ENCODE measurements at regions not wholly inside any gene's neighbourhood (a gene's known extent, or its start where the extent isn't known, plus 50 kb on each side); places are given as distances from the start of the nearest gene placed in this dataset.
"Not testable (repeated sequence)": the region's sequence is repeated elsewhere in the genome, so short reads cannot be mapped to it uniquely, and the experiment has no call there.

GRCh38 chr1:100597061-100597741 is 59.3 kb downstream of the GPR88 start:
- no peak overlapping the region for H3K4me3 Mint-ChIP-seq
- no peak for DNase-seq
- ChIA-PET POLR2A (no interaction called here), CTCF (interaction anchor here in 1 of 2 donors (0.6 kb wide), 1 partner anchor 25 kb away, joined by 7 read pairs; no protein-coding TSS in a partner anchor)
- Histone ChIP-seq H3K4me3 (ENCODE audit: control insufficient read depth in 1 of 2, extremely low read depth in 1 of 2, low read length in 1 of 2) (no peak overlapping the region), H3K4me1 (ENCODE audit: control insufficient read depth in 1 of 2, extremely low read depth in 1 of 2, insufficient read depth in 2 of 2, low read length in 2 of 2) (no peaks in the 10 kb centered on the region), H3K27ac (ENCODE audit: low read length) (no peak overlapping the region), H3K36me3 (ENCODE audit: control insufficient read depth in 2 of 2, extremely low read depth in 1 of 2, insufficient read depth in 1 of 2, low read length in 1 of 2) (no peaks in the 10 kb centered on the region), H3K27me3 (replicated peaks in 1 of 2; ENCODE audit: control insufficient read depth in 2 of 2, extremely low read depth in 1 of 2, insufficient read depth in 2 of 2, low read length in 1 of 2) (no peaks in the 10 kb centered on the region), H3K9me3 (no peaks in the 10 kb centered on the region)
- H3K36me3 Mint-ChIP-seq: no peaks in the 10 kb centered on the region
- ATAC-seq (replicated peaks in 1 of 4): no peak
- H3K4me1 Mint-ChIP-seq: no peaks in the 10 kb centered on the region
- no peak overlapping the region for H3K27ac Mint-ChIP-seq
- peaks cover 0 to 3% of the 10 kb centered on the region in 2 donors for H3K27me3 Mint-ChIP-seq
- no CpG with 5 or more reads among the region's 1 CpG for WGBS (ENCODE audit: insufficient coverage)
- peaks cover 14 to 35% (median 18%) of the 10 kb centered on the region in 3 donors for H3K9me3 Mint-ChIP-seq

GRCh38 chr1:100597784-100598183 is 59.8 kb downstream of the GPR88 start:
- ATAC-seq (replicated peaks in 1 of 4) (no peak), DNase-seq (no peak)
- no peaks in the 10 kb centered on the region for H3K36me3 ChIP-seq (ENCODE audit: control insufficient read depth in 2 of 2, extremely low read depth in 1 of 2, insufficient read depth in 1 of 2, low read length in 1 of 2)
- H3K27ac Mint-ChIP-seq: no peak overlapping the region
- H3K4me1 Mint-ChIP-seq: no peaks in the 10 kb centered on the region
- H3K4me1 ChIP-seq (ENCODE audit: control insufficient read depth in 1 of 2, extremely low read depth in 1 of 2, insufficient read depth in 2 of 2, low read length in 2 of 2): no peaks in the 10 kb centered on the region
- 54% methylated on average over 4 of the region's 4 CpGs for WGBS (ENCODE audit: insufficient coverage)
- no peaks in the 10 kb centered on the region for H3K27me3 ChIP-seq (replicated peaks in 1 of 2; ENCODE audit: control insufficient read depth in 2 of 2, extremely low read depth in 1 of 2, insufficient read depth in 2 of 2, low read length in 1 of 2)
- peaks cover 0 to 3% of the 10 kb centered on the region in 2 donors for H3K27me3 Mint-ChIP-seq
- H3K4me3 Mint-ChIP-seq: no peak overlapping the region
- ChIA-PET POLR2A (no interaction called here), CTCF (interaction anchor here in 1 of 2 donors (0.6 kb wide), 1 partner anchor 26 kb away, joined by 7 read pairs; no protein-coding TSS in a partner anchor)
- no peak overlapping the region for H3K4me3 ChIP-seq (ENCODE audit: control insufficient read depth in 1 of 2, extremely low read depth in 1 of 2, low read length in 1 of 2)
- peaks cover 3% of the 10 kb centered on the region for H3K36me3 Mint-ChIP-seq
- H3K9me3 Mint-ChIP-seq: peaks cover 18 to 41% (median 21%) of the 10 kb centered on the region in 3 donors
- no peaks in the 10 kb centered on the region for H3K9me3 ChIP-seq
- no peak overlapping the region for H3K27ac ChIP-seq (ENCODE audit: low read length)

DNA sequence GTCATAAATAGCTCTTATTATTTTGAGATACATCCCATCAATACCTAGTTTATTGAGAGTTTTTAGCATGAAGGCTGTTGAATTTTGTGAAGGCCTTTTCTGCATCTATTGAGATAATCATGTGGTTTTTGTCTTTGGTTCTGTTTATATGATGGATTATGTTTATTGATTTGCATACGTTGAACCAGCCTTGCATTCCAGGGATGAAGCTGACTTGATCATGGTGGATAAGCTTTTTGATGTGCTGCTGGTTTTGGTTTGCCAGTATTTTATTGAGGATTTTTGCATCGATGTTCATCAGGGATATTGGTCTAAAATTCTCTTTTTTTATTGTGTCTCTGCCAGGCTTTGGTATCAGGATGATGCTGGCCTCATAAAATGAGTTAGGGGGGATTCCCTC is 62.4 kb downstream of the GPR88 start:
- H3K4me3 ChIP-seq (ENCODE audit: control insufficient read depth in 1 of 2, extremely low read depth in 1 of 2, low read length in 1 of 2): not testable (repeated sequence)

DNA sequence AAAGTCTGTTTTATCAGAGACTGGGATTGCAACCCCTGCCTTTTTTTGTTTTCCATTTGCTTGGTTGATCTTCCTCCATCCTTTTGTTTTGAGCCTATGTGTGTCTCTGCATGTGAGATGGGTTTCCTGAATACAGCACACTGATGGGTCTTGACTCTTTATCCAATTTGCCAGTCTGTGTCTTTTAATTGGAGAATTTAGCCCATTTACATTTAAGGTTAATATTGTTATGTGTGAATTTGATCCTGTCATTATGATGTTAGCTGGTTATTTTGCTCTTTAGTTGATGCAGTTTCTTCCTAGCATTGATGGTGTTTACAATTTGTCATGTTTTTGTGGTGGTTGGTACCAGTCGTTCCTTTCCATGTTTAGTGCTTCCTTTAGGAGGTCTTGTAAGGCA is 64.1 kb downstream of the GPR88 start:
- H3K4me1 Mint-ChIP-seq; H3K4me3 Mint-ChIP-seq; POLR2A ChIA-PET; ATAC-seq (replicated peaks in 1 of 4); H3K36me3 ChIP-seq (ENCODE audit: control insufficient read depth in 2 of 2, extremely low read depth in 1 of 2, insufficient read depth in 1 of 2, low read length in 1 of 2); H3K9me3 ChIP-seq; H3K27ac ChIP-seq (ENCODE audit: low read length); H3K27ac Mint-ChIP-seq; H3K4me1 ChIP-seq (ENCODE audit: control insufficient read depth in 1 of 2, extremely low read depth in 1 of 2, insufficient read depth in 2 of 2, low read length in 2 of 2); DNase-seq; CTCF ChIA-PET; H3K4me3 ChIP-seq (ENCODE audit: control insufficient read depth in 1 of 2, extremely low read depth in 1 of 2, low read length in 1 of 2); H3K27me3 ChIP-seq (replicated peaks in 1 of 2; ENCODE audit: control insufficient read depth in 2 of 2, extremely low read depth in 1 of 2, insufficient read depth in 2 of 2, low read length in 1 of 2); H3K36me3 Mint-ChIP-seq: not testable (repeated sequence)
- Mint-ChIP-seq H3K9me3 (peaks cover 21 to 50% (median 26%) of the 10 kb centered on the region in 3 donors), H3K27me3 (peaks cover 20 to 24% of the 10 kb centered on the region in 2 donors)
- no CpG with 5 or more reads among the region's 1 CpG for WGBS (ENCODE audit: insufficient coverage)

More for the DNA sequence above, 62.4 kb downstream of the GPR88 start:
- H3K27ac ChIP-seq (ENCODE audit: low read length); ATAC-seq (replicated peaks in 1 of 4); H3K4me3 Mint-ChIP-seq; H3K27ac Mint-ChIP-seq; H3K4me1 Mint-ChIP-seq; H3K4me1 ChIP-seq (ENCODE audit: control insufficient read depth in 1 of 2, extremely low read depth in 1 of 2, insufficient read depth in 2 of 2, low read length in 2 of 2); H3K36me3 ChIP-seq (ENCODE audit: control insufficient read depth in 2 of 2, extremely low read depth in 1 of 2, insufficient read depth in 1 of 2, low read length in 1 of 2); DNase-seq; H3K9me3 ChIP-seq; H3K27me3 ChIP-seq (replicated peaks in 1 of 2; ENCODE audit: control insufficient read depth in 2 of 2, extremely low read depth in 1 of 2, insufficient read depth in 2 of 2, low read length in 1 of 2); H3K36me3 Mint-ChIP-seq; POLR2A ChIA-PET: not testable (repeated sequence)
- CTCF ChIA-PET: interaction anchor here in 1 of 2 donors (1.0 kb wide), 1 partner anchor 97 kb away, joined by 4 read pairs; no protein-coding TSS in a partner anchor
- WGBS (ENCODE audit: insufficient coverage): no CpG with 5 or more reads among the region's 2 CpGs
- H3K9me3 Mint-ChIP-seq: peaks cover 21 to 55% (median 26%) of the 10 kb centered on the region in 3 donors
- peaks cover 10 to 14% of the 10 kb centered on the region in 2 donors for H3K27me3 Mint-ChIP-seq

- Mint-ChIP-seq H3K27ac (no peak overlapping the region), H3K4me3 (no peak overlapping the region), H3K27me3 (peaks cover 20 to 24% of the 10 kb centered on the region in 2 donors), H3K36me3 (peaks cover 6% of the 10 kb centered on the region), H3K4me1 (no peaks in the 10 kb centered on the region), H3K9me3 (peaks cover 18 to 44% (median 23%) of the 10 kb centered on the region in 3 donors)
- H3K36me3 ChIP-seq (ENCODE audit: control insufficient read depth in 2 of 2, extremely low read depth in 1 of 2, insufficient read depth in 1 of 2, low read length in 1 of 2): no peaks in the 10 kb centered on the region
- no peak overlapping the region for H3K27ac ChIP-seq (ENCODE audit: low read length)
- H3K27me3 ChIP-seq (replicated peaks in 1 of 2; ENCODE audit: control insufficient read depth in 2 of 2, extremely low read depth in 1 of 2, insufficient read depth in 2 of 2, low read length in 1 of 2): peaks cover 0 to 2% of the 10 kb centered on the region in 2 experiments
- ChIA-PET POLR2A (no interaction called here), CTCF (no interaction called here)
- no peak for ATAC-seq (replicated peaks in 1 of 4)
- WGBS (ENCODE audit: insufficient coverage): no CpG with 5 or more reads among the region's 1 CpG
- no peaks in the 10 kb centered on the region for H3K9me3 ChIP-seq
- no peak overlapping the region for H3K4me3 ChIP-seq (ENCODE audit: control insufficient read depth in 1 of 2, extremely low read depth in 1 of 2, low read length in 1 of 2)
- no peaks in the 10 kb centered on the region for H3K4me1 ChIP-seq (ENCODE audit: control insufficient read depth in 1 of 2, extremely low read depth in 1 of 2, insufficient read depth in 2 of 2, low read length in 2 of 2)
- no peak for DNase-seq
Measured at GRCh38 chr1:100604372-100604771, 66.4 kb downstream of the GPR88 start.

DNA sequence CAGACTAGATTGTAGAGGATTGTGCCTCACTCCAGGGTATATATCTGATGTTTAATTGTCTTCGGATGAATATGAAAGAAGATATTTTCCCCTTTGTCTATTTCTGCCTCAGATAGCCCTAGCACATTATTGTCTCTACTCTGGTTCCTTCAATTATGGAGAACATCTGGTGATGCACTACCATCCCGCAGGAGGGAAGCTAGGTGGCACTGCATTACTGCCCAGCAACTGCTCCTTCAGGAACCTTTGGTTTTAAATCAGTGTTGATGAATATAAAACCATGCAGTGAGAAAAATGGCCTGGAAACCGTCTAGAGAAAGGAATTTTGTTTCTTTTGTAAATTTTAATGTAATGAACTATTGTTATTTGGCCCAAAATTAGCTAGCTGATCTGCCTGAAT is 68.5 kb downstream of the GPR88 start:
- no peaks in the 10 kb centered on the region for H3K9me3 ChIP-seq
- H3K27me3 ChIP-seq (replicated peaks in 1 of 2; ENCODE audit: control insufficient read depth in 2 of 2, extremely low read depth in 1 of 2, insufficient read depth in 2 of 2, low read length in 1 of 2): peaks cover 0 to 2% of the 10 kb centered on the region in 2 experiments
- H3K27ac ChIP-seq (ENCODE audit: low read length): no peak overlapping the region
- no peak overlapping the region for H3K4me3 Mint-ChIP-seq
- POLR2A ChIA-PET: no interaction called here
- peaks cover 9 to 28% (median 18%) of the 10 kb centered on the region in 3 donors for H3K9me3 Mint-ChIP-seq
- WGBS (ENCODE audit: insufficient coverage): 43% methylated on average over 1 of the region's 3 CpGs
- H3K27ac Mint-ChIP-seq: no peak overlapping the region
- no peaks in the 10 kb centered on the region for H3K36me3 ChIP-seq (ENCODE audit: control insufficient read depth in 2 of 2, extremely low read depth in 1 of 2, insufficient read depth in 1 of 2, low read length in 1 of 2)
- peaks cover 20 to 22% of the 10 kb centered on the region in 2 donors for H3K27me3 Mint-ChIP-seq
- no peaks in the 10 kb centered on the region for H3K4me1 Mint-ChIP-seq
- H3K4me3 ChIP-seq (ENCODE audit: control insufficient read depth in 1 of 2, extremely low read depth in 1 of 2, low read length in 1 of 2): no peak overlapping the region
- peaks cover 6% of the 10 kb centered on the region for H3K36me3 Mint-ChIP-seq
- ATAC-seq (replicated peaks in 1 of 4) (no peak), DNase-seq (peak in 1 of 35 experiments; percentile 29)
- H3K4me1 ChIP-seq (ENCODE audit: control insufficient read depth in 1 of 2, extremely low read depth in 1 of 2, insufficient read depth in 2 of 2, low read length in 2 of 2): no peaks in the 10 kb centered on the region
- CTCF ChIA-PET: interaction anchor here in 1 of 2 donors (1.4 kb wide), 1 partner anchor 262 kb away, joined by 5 read pairs; no protein-coding TSS in a partner anchor

Data from T-cell (primary cell).